Neural progenitor cell (in vitro differentiated cells): ENCODE measurements at regions not wholly inside any gene's neighbourhood (a gene's known extent, or its start where the extent isn't known, plus 50 kb on each side); places are given as distances from the start of the nearest gene placed in this dataset.

Experiments
- EZH2 ChIP-seq: fragments of 200-600 bp; sonication (generic); IDR thresholded peaks from 2 replicates; pipeline ENCODE4 v1.6.1; 2017; ENCODE audit warnings: antibody characterized with exemption, mild to moderate bottlenecking, moderate library complexity
- EZH2phosphoT487 ChIP-seq: fragments of 200-600 bp; sonication (generic); IDR thresholded peaks from 2 replicates; pipeline ENCODE4 v1.6.1; 2017; ENCODE audit warnings: antibody characterized with exemption
- TF ChIP-seq, protein P1 (sequence below): fragments of 200-600 bp; sonication (generic); IDR thresholded peaks from 2 replicates; pipeline ENCODE4 v1.5.1; 2017; ENCODE audit warnings: antibody characterized with exemption, mild to moderate bottlenecking

DNA sequence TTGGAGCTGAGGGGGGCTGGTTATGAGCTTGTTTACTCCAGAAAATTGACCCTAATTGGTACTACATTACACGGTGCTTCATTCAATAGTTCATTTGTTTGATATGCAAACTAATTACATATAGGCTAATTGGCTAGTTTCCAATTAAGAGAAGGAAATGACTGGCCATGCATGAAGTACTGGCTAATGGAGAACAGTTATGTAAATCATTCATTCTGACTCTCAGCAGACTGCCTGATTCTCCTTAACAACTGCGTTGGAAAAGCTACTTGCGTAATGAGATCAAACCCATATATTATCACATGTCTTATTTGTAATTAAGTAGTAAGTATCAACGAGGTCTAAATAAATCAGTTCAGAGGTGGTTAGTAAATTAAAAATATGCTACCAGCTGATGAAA is 81.8 kb upstream of the CTTNBP2 start:
- TF ChIP-seq, protein P1, sequence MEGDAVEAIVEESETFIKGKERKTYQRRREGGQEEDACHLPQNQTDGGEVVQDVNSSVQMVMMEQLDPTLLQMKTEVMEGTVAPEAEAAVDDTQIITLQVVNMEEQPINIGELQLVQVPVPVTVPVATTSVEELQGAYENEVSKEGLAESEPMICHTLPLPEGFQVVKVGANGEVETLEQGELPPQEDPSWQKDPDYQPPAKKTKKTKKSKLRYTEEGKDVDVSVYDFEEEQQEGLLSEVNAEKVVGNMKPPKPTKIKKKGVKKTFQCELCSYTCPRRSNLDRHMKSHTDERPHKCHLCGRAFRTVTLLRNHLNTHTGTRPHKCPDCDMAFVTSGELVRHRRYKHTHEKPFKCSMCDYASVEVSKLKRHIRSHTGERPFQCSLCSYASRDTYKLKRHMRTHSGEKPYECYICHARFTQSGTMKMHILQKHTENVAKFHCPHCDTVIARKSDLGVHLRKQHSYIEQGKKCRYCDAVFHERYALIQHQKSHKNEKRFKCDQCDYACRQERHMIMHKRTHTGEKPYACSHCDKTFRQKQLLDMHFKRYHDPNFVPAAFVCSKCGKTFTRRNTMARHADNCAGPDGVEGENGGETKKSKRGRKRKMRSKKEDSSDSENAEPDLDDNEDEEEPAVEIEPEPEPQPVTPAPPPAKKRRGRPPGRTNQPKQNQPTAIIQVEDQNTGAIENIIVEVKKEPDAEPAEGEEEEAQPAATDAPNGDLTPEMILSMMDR = no peak
- TF ChIP-seq EZH2 = no peak
- TF ChIP-seq EZH2phosphoT487 = no peak
